SK-N-SH (cell line): ENCODE measurements at regions not wholly inside any gene's neighbourhood (a gene's known extent, or its start where the extent isn't known, plus 50 kb on each side); places are given as distances from the start of the nearest gene placed in this dataset.

Experiments used
- CTCF ChIA-PET: fragments of 300-600, 350-600 bp; formaldehyde crosslinking; extraction: SDS; loops from one replicate; lab custom pipeline; 2021; lab: Yijun Ruan, JAX
- POLR2A ChIA-PET: fragments of 350-600 bp; sonication (Branson Sonifier 250); formaldehyde crosslinking; extraction: SDS; loops from one replicate; lab custom pipeline; 2020; ENCODE audit warnings: antibody characterized with exemption, inconsistent platforms; lab: Yijun Ruan, JAX
- DNase-seq: peaks from one replicate; pipeline ENCODE4 v3.0.0; 2012
- H2AFZ ChIP-seq: fragments of 200-600 bp; sonication (generic); 2 replicates; pipeline ENCODE4 v1.8.1; 2016; ENCODE audit warnings: antibody characterized with exemption, mild to moderate bottlenecking, low read depth
- H3F3A ChIP-seq: fragments of 200-600 bp; sonication (generic); replicated peaks from 2 replicates; pipeline ENCODE3; 2016; ENCODE audit warnings: antibody characterized with exemption, mild to moderate bottlenecking; ENCODE audit not compliant: insufficient read depth
- H3K27ac ChIP-seq, 2 experiments: fragments of 200-500 bp in 1 of 2; fragments of 200-600 bp in 1 of 2; sonication (Bioruptor generic) in 1 of 2; sonication (generic), shearing (Covaris generic) in 1 of 2; 2 replicates each; pipeline versions ENCODE4 v1.5.1 to v1.6.1; 2014 to 2016; ENCODE audit warnings: low read depth in 2 of 2, inconsistent platforms in 1 of 2, low read length in 1 of 2, mild to moderate bottlenecking in 1 of 2, mixed read lengths in 1 of 2
- H3K27me3 ChIP-seq: fragments of 200-600 bp; sonication (generic), shearing (Covaris generic); 2 replicates; pipeline ENCODE4 v1.6.1; 2016; ENCODE audit warnings: mixed run types; ENCODE audit not compliant: insufficient read depth
- H3K36me3 ChIP-seq, 2 experiments: fragments of 200-500 bp in 1 of 2; fragments of 200-600 bp in 1 of 2; sonication (Bioruptor generic) in 1 of 2; sonication (generic) in 1 of 2; replicated peaks in 1 of 2; 2 replicates each; pipeline versions ENCODE3 to v1.5.1; 2014 to 2016; ENCODE audit warnings: low read length in 1 of 2, mild to moderate bottlenecking in 1 of 2; ENCODE audit not compliant: insufficient read depth in 2 of 2, control insufficient read depth in 1 of 2
- H3K4me1 ChIP-seq, 2 experiments: fragments of 200-500 bp in 1 of 2; fragments of 200-600 bp in 1 of 2; sonication (Bioruptor generic) in 1 of 2; sonication (generic), shearing (Covaris generic) in 1 of 2; 2 replicates each; pipeline versions ENCODE4 v1.5.1 to v1.6.1; 2014 to 2016; ENCODE audit warnings: low read depth in 1 of 2, low read length in 1 of 2, mixed run types in 1 of 2; ENCODE audit not compliant: insufficient read depth in 2 of 2, control insufficient read depth in 1 of 2
- H3K4me2 ChIP-seq: fragments of 200-600 bp; sonication (generic), shearing (Covaris generic); 2 replicates; pipeline ENCODE4 v1.6.1; 2017; ENCODE audit warnings: mixed run types
- H3K4me3 ChIP-seq, 2 experiments: fragments of 200-500 bp in 1 of 2; fragments of 200-600 bp in 1 of 2; sonication (Bioruptor generic) in 1 of 2; sonication (generic), shearing (Covaris generic) in 1 of 2; 2 replicates each; pipeline versions ENCODE4 v1.5.1 to v1.8.1; 2014 to 2016; ENCODE audit warnings: low read depth in 2 of 2, inconsistent platforms in 1 of 2, low read length in 1 of 2, mild to moderate bottlenecking in 1 of 2, mixed read lengths in 1 of 2, moderate library complexity in 1 of 2
- H3K79me2 ChIP-seq: fragments of 200-600 bp; sonication (generic); 2 replicates; pipeline ENCODE4 v1.8.1; 2017; ENCODE audit warnings: mild to moderate bottlenecking; ENCODE audit not compliant: insufficient read depth
- H3K9ac ChIP-seq: fragments of 200-600 bp; sonication (generic); 2 replicates; pipeline ENCODE4 v1.6.1; 2017; ENCODE audit warnings: mixed run types
- H3K9me2 ChIP-seq: fragments of 200-600 bp; sonication (generic); 2 replicates; pipeline ENCODE4 v1.6.1; 2017; ENCODE audit warnings: mixed run types
- H3K9me3 ChIP-seq: fragments of 200-600 bp; sonication (generic); 2 replicates; pipeline ENCODE4 v1.6.1; 2017; ENCODE audit warnings: mixed run types, mild to moderate bottlenecking, moderate library complexity
- H4K20me1 ChIP-seq: fragments of 200-600 bp; sonication (generic); 2 replicates; pipeline ENCODE4 v1.6.1; 2017; ENCODE audit warnings: mild to moderate bottlenecking, mixed run types; ENCODE audit not compliant: insufficient read depth
- EP300 ChIP-seq, 2 experiments: IDR thresholded peaks; 2 replicates each; pipeline versions ENCODE4 v1.4.0 to v1.6.1; 2012; ENCODE audit warnings: borderline replicate concordance in 1 of 2, low read depth in 1 of 2, low read length in 1 of 2
- FOXM1 ChIP-seq: IDR thresholded peaks from 2 replicates; pipeline ENCODE4 v1.4.0; 2012; ENCODE audit warnings: low read depth, mild to moderate bottlenecking
- JUND ChIP-seq: IDR thresholded peaks from 2 replicates; pipeline ENCODE4 v1.4.0; 2012
- MEF2A ChIP-seq: IDR thresholded peaks from 2 replicates; pipeline ENCODE4 v1.4.0; 2012; ENCODE audit warnings: low read depth, borderline replicate concordance
- NRF1 ChIP-seq: IDR thresholded peaks from 2 replicates; pipeline ENCODE4 v1.6.1; 2012; ENCODE audit warnings: low read depth, mild to moderate bottlenecking, low read length
- RXRA ChIP-seq: IDR thresholded peaks from 2 replicates; pipeline ENCODE4 v1.4.0; 2012; ENCODE audit warnings: low read depth, mild to moderate bottlenecking, borderline replicate concordance
- YY1 ChIP-seq: IDR thresholded peaks from 2 replicates; pipeline ENCODE4 v1.4.0; 2012; ENCODE audit warnings: low read depth, mild to moderate bottlenecking
- WGBS: methylation state at CpG from one replicate; pipeline ENCODE4 v1.1.6; 2017; ENCODE audit warnings: low lambda C conversion rate; 5-methylcytosine and 5-hydroxymethylcytosine counted together
- TF ChIP-seq, protein P1 (sequence below): fragments of 150-350 bp; IDR thresholded peaks from 2 replicates; pipeline ENCODE4 v1.6.1; 2017; ENCODE audit warnings: antibody characterized with exemption, low read length, low read depth, borderline replicate concordance
- TF ChIP-seq, protein P2 (sequence below): IDR thresholded peaks from 2 replicates; pipeline ENCODE4 v1.4.0; 2012; ENCODE audit warnings: low read depth, borderline replicate concordance
- TF ChIP-seq, protein P3 (sequence below): IDR thresholded peaks from 2 replicates; pipeline ENCODE4 v1.4.0; 2012; ENCODE audit warnings: low read depth, borderline replicate concordance

DNA sequence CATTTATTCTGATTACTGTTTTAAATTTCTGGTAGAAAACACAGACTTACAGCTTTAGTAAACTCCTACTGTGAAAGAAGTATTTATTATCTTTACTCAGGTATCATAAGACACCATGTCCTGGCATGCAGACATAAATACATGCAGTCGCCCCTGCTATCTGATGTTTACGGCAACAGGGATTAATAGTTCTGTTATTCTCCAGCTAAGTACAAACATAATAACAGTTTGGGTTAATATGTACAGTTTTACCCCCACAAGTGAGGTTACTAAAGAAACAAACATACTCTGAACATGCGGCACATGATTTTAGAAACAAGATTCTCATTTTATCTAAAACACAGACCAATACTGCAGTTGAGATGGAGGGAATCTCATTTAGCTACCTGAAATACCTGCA lies 170.8 kb downstream of the ABCA8 start:
- no peak overlapping the region for H2AFZ ChIP-seq
- no peak overlapping the region for H3K27ac ChIP-seq
- H3K4me1 ChIP-seq: no peaks in the 10 kb centered on the region
- H3K36me3 ChIP-seq: no peaks in the 10 kb centered on the region
- 55% methylated on average over 3 of the region's 3 CpGs for WGBS
- TF ChIP-seq, protein P1, sequence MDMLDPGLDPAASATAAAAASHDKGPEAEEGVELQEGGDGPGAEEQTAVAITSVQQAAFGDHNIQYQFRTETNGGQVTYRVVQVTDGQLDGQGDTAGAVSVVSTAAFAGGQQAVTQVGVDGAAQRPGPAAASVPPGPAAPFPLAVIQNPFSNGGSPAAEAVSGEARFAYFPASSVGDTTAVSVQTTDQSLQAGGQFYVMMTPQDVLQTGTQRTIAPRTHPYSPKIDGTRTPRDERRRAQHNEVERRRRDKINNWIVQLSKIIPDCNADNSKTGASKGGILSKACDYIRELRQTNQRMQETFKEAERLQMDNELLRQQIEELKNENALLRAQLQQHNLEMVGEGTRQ: no peak
- no peak for TF ChIP-seq MEF2A
- no peak for TF ChIP-seq JUND
- TF ChIP-seq RXRA: no peak
- TF ChIP-seq, protein P2, sequence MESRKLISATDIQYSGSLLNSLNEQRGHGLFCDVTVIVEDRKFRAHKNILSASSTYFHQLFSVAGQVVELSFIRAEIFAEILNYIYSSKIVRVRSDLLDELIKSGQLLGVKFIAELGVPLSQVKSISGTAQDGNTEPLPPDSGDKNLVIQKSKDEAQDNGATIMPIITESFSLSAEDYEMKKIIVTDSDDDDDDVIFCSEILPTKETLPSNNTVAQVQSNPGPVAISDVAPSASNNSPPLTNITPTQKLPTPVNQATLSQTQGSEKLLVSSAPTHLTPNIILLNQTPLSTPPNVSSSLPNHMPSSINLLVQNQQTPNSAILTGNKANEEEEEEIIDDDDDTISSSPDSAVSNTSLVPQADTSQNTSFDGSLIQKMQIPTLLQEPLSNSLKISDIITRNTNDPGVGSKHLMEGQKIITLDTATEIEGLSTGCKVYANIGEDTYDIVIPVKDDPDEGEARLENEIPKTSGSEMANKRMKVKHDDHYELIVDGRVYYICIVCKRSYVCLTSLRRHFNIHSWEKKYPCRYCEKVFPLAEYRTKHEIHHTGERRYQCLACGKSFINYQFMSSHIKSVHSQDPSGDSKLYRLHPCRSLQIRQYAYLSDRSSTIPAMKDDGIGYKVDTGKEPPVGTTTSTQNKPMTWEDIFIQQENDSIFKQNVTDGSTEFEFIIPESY: no peak
- TF ChIP-seq, protein P3, sequence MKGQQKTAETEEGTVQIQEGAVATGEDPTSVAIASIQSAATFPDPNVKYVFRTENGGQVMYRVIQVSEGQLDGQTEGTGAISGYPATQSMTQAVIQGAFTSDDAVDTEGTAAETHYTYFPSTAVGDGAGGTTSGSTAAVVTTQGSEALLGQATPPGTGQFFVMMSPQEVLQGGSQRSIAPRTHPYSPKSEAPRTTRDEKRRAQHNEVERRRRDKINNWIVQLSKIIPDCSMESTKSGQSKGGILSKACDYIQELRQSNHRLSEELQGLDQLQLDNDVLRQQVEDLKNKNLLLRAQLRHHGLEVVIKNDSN: no peak
- TF ChIP-seq NRF1: no peak
- TF ChIP-seq FOXM1: no peak
- TF ChIP-seq EP300 (IDR thresholded peaks at IDR 0.05; ENCODE audit: borderline replicate concordance in 1 of 2, low read depth in 1 of 2, low read length in 1 of 2): no peak
- no peaks in the 10 kb centered on the region for H3K9me2 ChIP-seq
- POLR2A ChIA-PET: no interaction called here
- H3F3A ChIP-seq: no peaks in the 10 kb centered on the region
- no peaks in the 10 kb centered on the region for H3K79me2 ChIP-seq
- H4K20me1 ChIP-seq: no peaks in the 10 kb centered on the region
- H3K27me3 ChIP-seq: no peaks in the 10 kb centered on the region; the same call in 1 of the 2 replicates
- H3K9me3 ChIP-seq: no peaks in the 10 kb centered on the region; the same call in 1 of the 2 replicates
- H3K4me3 ChIP-seq: no peak overlapping the region
- H3K4me2 ChIP-seq: no peak overlapping the region
- CTCF ChIA-PET: interaction anchor here (0.6 to 1.6 kb wide), 7 partner anchors 9 to 463 kb away, joined by 3 to 8 read pairs (median 4); no protein-coding TSS in a partner anchor
- no peak for DNase-seq
- H3K9ac ChIP-seq: no peak overlapping the region

DNA sequence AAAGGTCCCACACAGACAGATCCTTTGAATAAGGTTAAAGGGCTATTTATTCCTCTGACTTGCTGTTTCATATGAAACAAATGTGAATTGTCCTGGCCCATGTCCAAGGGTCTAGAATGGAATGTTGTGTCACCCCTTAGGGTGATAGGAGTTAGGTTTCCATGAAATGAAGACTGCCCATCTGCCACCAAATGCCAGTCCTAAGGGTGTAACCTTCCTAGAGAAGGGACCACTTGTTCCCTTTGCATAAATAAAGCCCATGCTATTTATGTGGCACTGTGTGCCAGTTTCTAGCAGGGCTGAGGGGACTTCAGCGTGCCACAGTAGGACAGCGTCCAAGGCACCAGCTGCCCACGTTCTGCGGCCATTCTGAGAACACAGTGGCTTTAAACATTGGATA lies 171.3 kb downstream of the ABCA8 start:
- H2AFZ ChIP-seq: no peak overlapping the region
- H3K27me3 ChIP-seq: no peaks in the 10 kb centered on the region; the same call in 1 of the 2 replicates
- 57% methylated on average over 4 of the region's 4 CpGs for WGBS
- H3K36me3 ChIP-seq: no peaks in the 10 kb centered on the region
- no peak overlapping the region for H3K4me3 ChIP-seq
- H3K4me2 ChIP-seq: no peak overlapping the region
- H4K20me1 ChIP-seq: no peaks in the 10 kb centered on the region
- ChIA-PET POLR2A (no interaction called here), CTCF (interaction anchor here (1.5 kb wide), 1 partner anchor 120 kb away, joined by 3 read pairs; no protein-coding TSS in a partner anchor)
- no peak for DNase-seq
- H3K4me1 ChIP-seq: no peaks in the 10 kb centered on the region
- no peak for TF ChIP-seq YY1
- TF ChIP-seq, protein P1: no peak
- H3F3A ChIP-seq: no peaks in the 10 kb centered on the region
- H3K79me2 ChIP-seq: no peaks in the 10 kb centered on the region
- no peaks in the 10 kb centered on the region; the same call in 1 of the 2 replicates for H3K9me3 ChIP-seq
- H3K27ac ChIP-seq: no peak overlapping the region
- H3K9ac ChIP-seq: no peak overlapping the region
- H3K9me2 ChIP-seq: no peaks in the 10 kb centered on the region
